Mesenchymal stem cell (in vitro differentiated cells and primary cell): ENCODE measurements at regions not wholly inside any gene's neighbourhood (a gene's known extent, or its start where the extent isn't known, plus 50 kb on each side); places are given as distances from the start of the nearest gene placed in this dataset.

ENCODE experiments used
- DNase-seq: peaks from one replicate; pipeline ENCODE4 v3.0.0-alpha.2; 2013
- H2AFZ ChIP-seq: one replicate; pipeline ENCODE4 v1.6.1; 2013; ENCODE audit warnings: low read depth, mild to moderate bottlenecking, control low read depth, inconsistent platforms, low read length, moderate library complexity
- H2AK5ac ChIP-seq: 2 replicates; pipeline ENCODE4 v1.6.1; 2013; ENCODE audit warnings: low read length, moderate library complexity, mild to moderate bottlenecking, inconsistent platforms; ENCODE audit not compliant: severe bottlenecking
- H2BK120ac ChIP-seq: one replicate; pipeline ENCODE4 v1.6.1; 2013; ENCODE audit warnings: low read depth, mild to moderate bottlenecking, inconsistent platforms, low read length, moderate library complexity
- H2BK12ac ChIP-seq, 2 experiments: one replicate each; pipeline ENCODE4 v1.6.1; 2013; ENCODE audit warnings: inconsistent platforms in 2 of 2, low read length in 2 of 2, mild to moderate bottlenecking in 2 of 2, moderate library complexity in 2 of 2, control low read depth in 1 of 2
- H2BK15ac ChIP-seq: one replicate; pipeline ENCODE4 v1.6.1; 2013; ENCODE audit warnings: mild to moderate bottlenecking, low read depth, inconsistent platforms; ENCODE audit not compliant: poor library complexity, severe bottlenecking
- H2BK5ac ChIP-seq: 2 replicates; pipeline ENCODE4 v1.6.1; 2013; ENCODE audit warnings: low read depth, mild to moderate bottlenecking, low read length, control low read depth, inconsistent platforms; ENCODE audit not compliant: poor library complexity, severe bottlenecking
- H3K14ac ChIP-seq, 2 experiments: one replicate each; pipeline ENCODE4 v1.6.1; 2013; ENCODE audit warnings: inconsistent platforms in 2 of 2, low read length in 2 of 2, control low read depth in 1 of 2, mild to moderate bottlenecking in 1 of 2, moderate library complexity in 1 of 2
- H3K18ac ChIP-seq, 2 experiments: one replicate each; pipeline ENCODE4 v1.6.1; 2013; ENCODE audit warnings: inconsistent platforms in 2 of 2, low read length in 2 of 2, control low read depth in 1 of 2, low read depth in 1 of 2, mild to moderate bottlenecking in 1 of 2
- H3K23ac ChIP-seq, 2 experiments: one replicate each; pipeline ENCODE4 v1.6.1; 2013; ENCODE audit warnings: inconsistent platforms in 2 of 2, low read length in 2 of 2, mild to moderate bottlenecking in 2 of 2, moderate library complexity in 2 of 2, control low read depth in 1 of 2
- H3K27ac ChIP-seq: 2 replicates; pipeline ENCODE4 v1.5.1; 2013; ENCODE audit warnings: mild to moderate bottlenecking, moderate library complexity, low read length, control low read depth, inconsistent platforms; ENCODE audit not compliant: poor library complexity, severe bottlenecking
- H3K27me3 ChIP-seq, 2 experiments: 2 replicates each; pipeline versions ENCODE4 v1.6.1 to v1.7.0; 2013; ENCODE audit warnings: low read length in 2 of 2, mild to moderate bottlenecking in 2 of 2, moderate library complexity in 2 of 2, control low read depth in 1 of 2, inconsistent platforms in 1 of 2; ENCODE audit not compliant: control insufficient read depth in 1 of 2, insufficient read depth in 1 of 2
- H3K36me3 ChIP-seq, 2 experiments: 2 replicates each; pipeline versions ENCODE4 v1.6.1 to v1.7.0; 2013; ENCODE audit warnings: low read length in 2 of 2, control low read depth in 1 of 2, inconsistent platforms in 1 of 2, low read depth in 1 of 2, mild to moderate bottlenecking in 1 of 2; ENCODE audit not compliant: insufficient read depth in 2 of 2, control insufficient read depth in 1 of 2
- H3K4ac ChIP-seq, 2 experiments: one replicate each; pipeline ENCODE4 v1.6.1; 2013; ENCODE audit warnings: inconsistent platforms in 2 of 2, low read length in 2 of 2, mild to moderate bottlenecking in 2 of 2, moderate library complexity in 2 of 2, control low read depth in 1 of 2, low read depth in 1 of 2
- H3K4me1 ChIP-seq: 2 replicates; pipeline ENCODE4 v1.6.1; 2013; ENCODE audit warnings: low read depth, low read length, control low read depth; ENCODE audit not compliant: control insufficient read depth, insufficient read depth
- H3K4me2 ChIP-seq: 2 replicates; pipeline ENCODE4 v1.6.1; 2013; ENCODE audit warnings: low read length, mild to moderate bottlenecking, inconsistent platforms; ENCODE audit not compliant: poor library complexity, severe bottlenecking
- H3K4me3 ChIP-seq, 2 experiments: 2 replicates each; pipeline versions ENCODE4 v1.5.1 to v1.7.0; 2013; ENCODE audit warnings: low read length in 2 of 2, mild to moderate bottlenecking in 2 of 2, control low read depth in 1 of 2, low read depth in 1 of 2; ENCODE audit not compliant: insufficient read depth in 1 of 2
- H3K79me1 ChIP-seq: replicated peaks from 2 replicates; pipeline ENCODE4 v1.6.1; 2013; ENCODE audit warnings: mild to moderate bottlenecking, control low read depth, low read length, inconsistent platforms; ENCODE audit not compliant: poor library complexity, severe bottlenecking
- H3K9ac ChIP-seq: 2 replicates; pipeline ENCODE4 v1.7.0; 2013; ENCODE audit warnings: mild to moderate bottlenecking, low read length, moderate library complexity
- H3K9me3 ChIP-seq: 2 replicates; pipeline ENCODE4 v1.7.0; 2013; ENCODE audit warnings: mild to moderate bottlenecking, low read length; ENCODE audit not compliant: control insufficient read depth
- H4K8ac ChIP-seq: one replicate; pipeline ENCODE4 v1.6.1; 2013; ENCODE audit warnings: inconsistent platforms, mild to moderate bottlenecking, low read length, moderate library complexity
- H4K91ac ChIP-seq: one replicate; pipeline ENCODE4 v1.6.1; 2013; ENCODE audit warnings: mild to moderate bottlenecking, low read length, inconsistent platforms
- WGBS: methylation state at CpG from one replicate; pipeline ENCODE4 v1.1.7; 2013; ENCODE audit warnings: mixed read lengths; 5-methylcytosine and 5-hydroxymethylcytosine counted together

GRCh38 chr13:78309497-78310180 is 293.7 kb downstream of the POU4F1 start:
- Histone ChIP-seq H3K18ac (no peak overlapping the region), H4K8ac (no peak overlapping the region), H4K91ac (no peak overlapping the region), H3K9ac (no peak overlapping the region), H3K79me1 (no peaks in the 10 kb centered on the region), H2BK15ac (no peak overlapping the region), H2BK120ac (no peak overlapping the region), H3K4me2 (no peak overlapping the region), H2AK5ac (no peak overlapping the region), H3K9me3 (no peaks in the 10 kb centered on the region), H3K27ac (no peak overlapping the region), H3K27me3 (peaks cover 0 to 4% of the 10 kb centered on the region in 2 experiments), H3K4me1 (no peaks in the 10 kb centered on the region), H2AFZ (no peak overlapping the region), H3K14ac (no peak overlapping the region), H2BK12ac (no peak overlapping the region), H3K36me3 (no peaks in the 10 kb centered on the region), H3K4me3 (no peak overlapping the region), H3K23ac (no peak overlapping the region), H3K4ac (no peak overlapping the region), H2BK5ac (no peak overlapping the region)
- 89% methylated on average over 4 of the region's 4 CpGs for WGBS
- DNase-seq, result no peak

- Histone ChIP-seq H2BK12ac (no peak overlapping the region), H3K27ac (no peak overlapping the region), H2BK15ac (no peak overlapping the region), H3K79me1 (no peaks in the 10 kb centered on the region), H3K18ac (no peak overlapping the region), H3K23ac (no peak overlapping the region), H3K4me1 (no peaks in the 10 kb centered on the region), H2AFZ (no peak overlapping the region), H3K27me3 (peaks cover 0 to 4% of the 10 kb centered on the region in 2 experiments), H3K4me2 (no peak overlapping the region), H4K91ac (no peak overlapping the region), H2AK5ac (no peak overlapping the region), H3K4ac (no peak overlapping the region), H4K8ac (no peak overlapping the region), H2BK120ac (no peak overlapping the region), H3K4me3 (no peak overlapping the region), H3K14ac (no peak overlapping the region), H3K36me3 (no peaks in the 10 kb centered on the region), H2BK5ac (no peak overlapping the region), H3K9me3 (no peaks in the 10 kb centered on the region), H3K9ac (no peak overlapping the region)
- 34% methylated on average over 3 of the region's 3 CpGs for WGBS
- no peak for DNase-seq
These were observed 296.7 kb downstream of the POU4F1 start for GRCh38 chr13:78306519-78307206.

- 94% methylated on average over 3 of the region's 3 CpGs for whole genome bisulfite sequencing
- no peak overlapping the region for H4K8ac ChIP-seq
- H3K9ac ChIP-seq, result no peak overlapping the region
- no peak overlapping the region for H3K4ac ChIP-seq
- no peak overlapping the region for H2AK5ac ChIP-seq
- H2BK12ac ChIP-seq, result no peak overlapping the region
- no peak overlapping the region for H2BK120ac ChIP-seq
- H3K27ac ChIP-seq, result no peak overlapping the region
- H3K18ac ChIP-seq, result no peak overlapping the region
- H3K23ac ChIP-seq, result no peak overlapping the region
- H3K14ac ChIP-seq, result no peak overlapping the region
- DNase-seq, result no peak
- no peak overlapping the region for H2AFZ ChIP-seq
- H3K27me3 ChIP-seq, result peaks cover 0 to 4% of the 10 kb centered on the region in 2 experiments
- H2BK15ac ChIP-seq, result no peak overlapping the region
- no peaks in the 10 kb centered on the region for H3K36me3 ChIP-seq
- H3K4me3 ChIP-seq, result no peak overlapping the region
- H3K4me2 ChIP-seq, result no peak overlapping the region
- no peaks in the 10 kb centered on the region for H3K9me3 ChIP-seq
- H3K4me1 ChIP-seq, result peaks cover 2% of the 10 kb centered on the region
- H4K91ac ChIP-seq, result no peak overlapping the region
- H2BK5ac ChIP-seq, result no peak overlapping the region
- no peaks in the 10 kb centered on the region for H3K79me1 ChIP-seq
These were observed 298.2 kb downstream of the POU4F1 start for GRCh38 chr13:78305171-78305570.

GRCh38 chr13:78299832-78300623 is 303.3 kb downstream of the POU4F1 start:
- Histone ChIP-seq H2BK5ac (no peak overlapping the region), H3K9ac (no peak overlapping the region), H2BK15ac (no peak overlapping the region), H2BK120ac (no peak overlapping the region), H2BK12ac (no peak overlapping the region), H4K91ac (no peak overlapping the region), H3K4me2 (no peak overlapping the region), H3K23ac (no peak overlapping the region), H4K8ac (no peak overlapping the region), H3K18ac (no peak overlapping the region), H3K14ac (no peak overlapping the region), H2AK5ac (no peak overlapping the region), H3K36me3 (no peaks in the 10 kb centered on the region), H3K79me1 (no peaks in the 10 kb centered on the region), H3K4ac (no peak overlapping the region), H3K27me3 (no peaks in the 10 kb centered on the region), H3K4me1 (peaks cover 2% of the 10 kb centered on the region), H2AFZ (no peak overlapping the region), H3K27ac (no peak overlapping the region), H3K9me3 (no peaks in the 10 kb centered on the region), H3K4me3 (no peak overlapping the region)
- no peak for DNase-seq
